ENCODE measurements at regions not wholly inside any gene's neighbourhood (a gene's known extent, or its start where the extent isn't known, plus 50 kb on each side); places are given as distances from the start of the nearest gene placed in this dataset.

GRCh38 chr20:30602424-30602823 is 655.0 kb upstream of the DEFB115 start:
- Histone ChIP-seq H3K27ac (ENCODE audit: insufficient read depth, low read depth, low read length) (no peak overlapping the region), H3K79me2 (ENCODE audit: control insufficient read depth, insufficient read depth, low read length) (no peaks in the 10 kb centered on the region), H3K9ac (replicated peaks; ENCODE audit: extremely low read depth, insufficient read depth, low read length) (no peak overlapping the region), H3K27me3 (ENCODE audit: control insufficient read depth in 2 of 2, insufficient read depth in 2 of 2, low read length in 2 of 2) (no peaks in the 10 kb centered on the region), H3K9me3 (replicated peaks; ENCODE audit: control insufficient read depth, insufficient read depth, low read length) (peaks cover 8% of the 10 kb centered on the region), H3K4me1 (ENCODE audit: control insufficient read depth, extremely low read depth, insufficient read depth, low read length) (no peaks in the 10 kb centered on the region), H2AFZ (ENCODE audit: low read depth, low read length) (no peak overlapping the region), H3K4me2 (ENCODE audit: insufficient read depth, low read length) (no peak overlapping the region), H3K9me1 (replicated peaks; ENCODE audit: control insufficient read depth, extremely low read depth, insufficient read depth, low read length) (no peaks in the 10 kb centered on the region), H4K20me1 (replicated peaks; ENCODE audit: control insufficient read depth, extremely low read depth, insufficient read depth, low read length) (no peaks in the 10 kb centered on the region), H3K36me3 (ENCODE audit: control insufficient read depth in 2 of 2, extremely low read depth in 1 of 2, insufficient read depth in 2 of 2, low read length in 2 of 2) (no peaks in the 10 kb centered on the region), H3K4me3 (replicated peaks in 1 of 3; ENCODE audit: insufficient read depth in 1 of 3, low read depth in 1 of 3, low read length in 3 of 3) (no peak overlapping the region)
- intact Hi-C loops (cut with micrococcal nuclease) (no loop called here), dilution Hi-C loops (cut with MboI; ENCODE audit: extremely low pct_ligation_motif_present, low sequenced_read_pairs) (no loop called here)
- ChIA-PET CTCF (no interaction called here), POLR2A (no interaction called here)
- TF ChIP-seq MYC (IDR thresholded peaks at IDR 0.05; ENCODE audit: low read depth, low read length): no peak
- no peak for TF ChIP-seq FOS (IDR thresholded peaks at IDR 0.05; ENCODE audit: borderline replicate concordance, insufficient read depth, low read length)
- TF ChIP-seq JUN (IDR thresholded peaks at IDR 0.05; ENCODE audit: borderline replicate concordance, insufficient read depth, insufficient read length, low read depth): no peak
- no peak for TF ChIP-seq POLR2A (IDR thresholded peaks at IDR 0.05; ENCODE audit: low read depth, low read length)
- BruUV-seq (replicated peaks): no TSS peak
- no peak for FAIRE-seq
- no peak for DNase-seq (ENCODE audit: low read depth, low spot score)

DNA sequence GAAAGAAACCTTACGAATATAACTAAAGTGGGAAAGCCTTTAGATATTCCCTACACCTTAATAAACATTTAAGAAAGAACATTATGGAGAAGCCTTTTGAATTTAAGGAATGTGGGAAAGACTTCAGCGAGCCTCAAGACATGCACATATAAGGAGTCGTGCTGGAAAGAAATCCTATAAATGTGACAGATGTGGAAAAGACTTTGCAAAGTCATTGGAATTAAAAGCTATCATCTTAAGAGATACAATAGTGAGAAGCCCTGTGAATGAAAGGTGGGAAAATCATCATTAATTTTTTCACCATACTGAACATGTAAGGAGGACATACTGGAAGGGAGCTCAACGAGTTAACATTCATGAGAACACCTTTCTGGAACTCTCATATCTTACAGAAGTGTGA is 650.5 kb upstream of the DEFB115 start:
- BruUV-seq (replicated peaks): no TSS peak
- Histone ChIP-seq H3K4me3 (replicated peaks in 1 of 3; ENCODE audit: insufficient read depth in 1 of 3, low read depth in 1 of 3, low read length in 3 of 3) (no peak overlapping the region), H3K4me2 (ENCODE audit: insufficient read depth, low read length) (no peak overlapping the region), H4K20me1 (replicated peaks; ENCODE audit: control insufficient read depth, extremely low read depth, insufficient read depth, low read length) (no peaks in the 10 kb centered on the region), H3K9ac (replicated peaks; ENCODE audit: extremely low read depth, insufficient read depth, low read length) (no peak overlapping the region), H3K36me3 (ENCODE audit: control insufficient read depth in 2 of 2, extremely low read depth in 1 of 2, insufficient read depth in 2 of 2, low read length in 2 of 2) (no peaks in the 10 kb centered on the region), H3K27me3 (ENCODE audit: control insufficient read depth in 2 of 2, insufficient read depth in 2 of 2, low read length in 2 of 2) (no peaks in the 10 kb centered on the region), H3K9me1 (replicated peaks; ENCODE audit: control insufficient read depth, extremely low read depth, insufficient read depth, low read length) (no peaks in the 10 kb centered on the region), H3K9me3 (replicated peaks; ENCODE audit: control insufficient read depth, insufficient read depth, low read length) (peaks cover 9% of the 10 kb centered on the region), H3K4me1 (ENCODE audit: control insufficient read depth, extremely low read depth, insufficient read depth, low read length) (no peaks in the 10 kb centered on the region), H2AFZ (ENCODE audit: low read depth, low read length) (no peak overlapping the region), H3K27ac (ENCODE audit: insufficient read depth, low read depth, low read length) (no peak overlapping the region), H3K79me2 (ENCODE audit: control insufficient read depth, insufficient read depth, low read length) (no peaks in the 10 kb centered on the region)
- CTCF ChIA-PET: no interaction called here
- dilution Hi-C loops (cut with MboI; ENCODE audit: extremely low pct_ligation_motif_present, low sequenced_read_pairs) (no loop called here), intact Hi-C loops (cut with micrococcal nuclease) (no loop called here)
- TF ChIP-seq EZH2 (IDR thresholded peaks at IDR 0.05; ENCODE audit: borderline replicate concordance, low read depth, low read length, severe bottlenecking) (no peak), JUN (IDR thresholded peaks at IDR 0.05; ENCODE audit: borderline replicate concordance, insufficient read depth, insufficient read length, low read depth) (no peak), POLR2AphosphoS5 (IDR thresholded peaks at IDR 0.05; ENCODE audit: insufficient read depth, low read depth, low read length) (no peak)
- POLR2A ChIA-PET: no interaction called here
- DNase-seq (ENCODE audit: low read depth, low spot score) (no peak), FAIRE-seq (no peak)

Data from endothelial cell of umbilical vein (primary cell).